Choroid plexus epithelial cell (primary cell): ENCODE measurements at regions not wholly inside any gene's neighbourhood (a gene's known extent, or its start where the extent isn't known, plus 50 kb on each side); places are given as distances from the start of the nearest gene placed in this dataset.

ENCODE experiments used
- DNase-seq: peaks from one replicate; pipeline ENCODE4 v3.0.0-alpha.2; 2010; ENCODE audit warnings: low read depth
- H3K4me3 ChIP-seq: 2 replicates; pipeline ENCODE4 v1.5.1; 2011; ENCODE audit warnings: low read depth, mild to moderate bottlenecking, control low read depth, low read length, moderate library complexity
- CTCF ChIP-seq: conservative IDR thresholded peaks from 2 replicates; pipeline ENCODE4 v1.5.1; 2011; ENCODE audit warnings: low read depth, mild to moderate bottlenecking, control low read depth, inconsistent platforms, low read length, moderate library complexity

GRCh38 chr5:77839691-77840090, 63.6 kb upstream of the TBCA start:
- H3K4me3 ChIP-seq: no peak overlapping the region
- TF ChIP-seq CTCF: no peak
- DNase-seq: no peak

GRCh38 chr5:77832938-77833337, 56.8 kb upstream of the TBCA start:
- DNase-seq: no peak
- H3K4me3 ChIP-seq: no peak overlapping the region
- no peak for TF ChIP-seq CTCF

- no peak overlapping the region for H3K4me3 ChIP-seq
- no peak for TF ChIP-seq CTCF
- DNase-seq: no peak
Observed at GRCh38 chr5:77832166-77832770, 56.1 kb upstream of the TBCA start.

- peak; percentile 12 for DNase-seq
- no peak overlapping the region for H3K4me3 ChIP-seq
- no peak for TF ChIP-seq CTCF
Observed at GRCh38 chr5:77828445-77828844, 52.3 kb upstream of the TBCA start.
